ENCODE measurements at regions not wholly inside any gene's neighbourhood (a gene's known extent, or its start where the extent isn't known, plus 50 kb on each side); places are given as distances from the start of the nearest gene placed in this dataset.

GRCh38 chr9:105039175-105039799 is 111.3 kb upstream of the ABCA1 start:
- TF ChIP-seq CTCF (IDR thresholded peaks at IDR 0.05), result no peak
- TF ChIP-seq POLR2AphosphoS5 (IDR thresholded peaks at IDR 0.05), result no peak
- TF ChIP-seq POLR2A (IDR thresholded peaks at IDR 0.05), result no peak
